K562 (cell line): ENCODE measurements at regions not wholly inside any gene's neighbourhood (a gene's known extent, or its start where the extent isn't known, plus 50 kb on each side); places are given as distances from the start of the nearest gene placed in this dataset.

Experiments used
- ATAC-seq: fragments of 200-7000 bp; cut with Tn5 transposase; 3 replicates; pipeline ENCODE4 v1.9.1; 2020; ENCODE audit warnings: moderate library complexity
- BruUV-seq: library from RNA; stranded (reverse); fragments of 400-500 nt; replicated peaks from 2 replicates; lab custom pipeline; 2021; lab: Mats Ljungman, UMichigan
- CTCF ChIA-PET: fragments of 300-600 bp; formaldehyde crosslinking; extraction: SDS; loops from one replicate; lab custom pipeline; 2021; ENCODE audit warnings: low intra/inter-chr PET ratio; lab: Yijun Ruan, JAX
- POLR2A ChIA-PET: fragments of 300-600, 350-650 bp; sonication (Branson Sonifier 250); formaldehyde crosslinking; extraction: SDS; loops from one replicate; lab custom pipeline; 2021; ENCODE audit warnings: antibody characterized with exemption, inconsistent platforms; lab: Yijun Ruan, JAX
- DNase-seq, 4 experiments: peaks; one replicate each; pipeline versions ENCODE4 v3.0.0 to v3.0.0-alpha.2; 2011 to 2018; ENCODE audit warnings: low spot score in 3 of 4, mixed read lengths in 3 of 4; ENCODE audit errors: extremely low read depth in 1 of 4
- FAIRE-seq: peaks from 2 replicates; lab custom pipeline; 2011; peaks lifted over from hg19 to GRCh38; lab: Jason Lieb, UNC
- H2AFZ ChIP-seq: 2 replicates; pipeline ENCODE4 v1.6.0; 2011; ENCODE audit warnings: low read depth, low read length, control low read depth, inconsistent platforms
- H3K27ac ChIP-seq: fragments of 200-600 bp; 3 replicates; pipeline ENCODE4 v1.8.0; 2011; ENCODE audit warnings: low read depth, mild to moderate bottlenecking, control low read depth, inconsistent platforms, low read length, moderate library complexity, mixed read lengths; ENCODE audit errors: extremely low read depth
- H3K27me3 ChIP-seq, 2 experiments: fragments of 300-600 bp in 1 of 2; 2 replicates in 1 of 2; 3 replicates in 1 of 2; pipeline versions ENCODE4 v1.6.0 to v1.8.0; 2011; ENCODE audit warnings: inconsistent platforms in 2 of 2, low read length in 2 of 2, mild to moderate bottlenecking in 1 of 2, mixed read lengths in 1 of 2, moderate library complexity in 1 of 2; ENCODE audit not compliant: control insufficient read depth in 2 of 2, insufficient read depth in 2 of 2
- H3K36me3 ChIP-seq: fragments of 300-600 bp; 3 replicates; pipeline ENCODE4 v1.8.0; 2011; ENCODE audit warnings: mild to moderate bottlenecking, low read length, inconsistent platforms; ENCODE audit not compliant: control insufficient read depth, insufficient read depth
- H3K4me1 ChIP-seq, 2 experiments: fragments of 200-600 bp in 1 of 2; replicated peaks in 1 of 2; 2 replicates in 1 of 2; 3 replicates in 1 of 2; pipeline versions ENCODE4 v1.5.1 to v1.8.0; 2011; ENCODE audit warnings: inconsistent platforms in 2 of 2, low read length in 2 of 2, mild to moderate bottlenecking in 1 of 2, mixed read lengths in 1 of 2, moderate library complexity in 1 of 2; ENCODE audit not compliant: control insufficient read depth in 2 of 2, insufficient read depth in 2 of 2
- H3K4me2 ChIP-seq: 2 replicates; pipeline ENCODE4 v1.6.1; 2011; ENCODE audit warnings: low read length, control low read depth, inconsistent platforms, mixed read lengths; ENCODE audit not compliant: insufficient read depth
- H3K4me3 ChIP-seq: fragments of 200-600 bp; sonication (generic), shearing (Covaris generic); 2 replicates; pipeline ENCODE4 v1.5.1; 2016; ENCODE audit warnings: control low read depth, inconsistent platforms
- H3K79me2 ChIP-seq: fragments of 200-600 bp; 3 replicates; pipeline ENCODE4 v1.8.0; 2011; ENCODE audit warnings: low read length, inconsistent platforms; ENCODE audit not compliant: control insufficient read depth, insufficient read depth
- H3K9ac ChIP-seq, 2 experiments: 2 replicates each; pipeline versions ENCODE4 v1.6.0 to v1.6.1; 2011; ENCODE audit warnings: low read depth in 2 of 2, low read length in 2 of 2, control low read depth in 1 of 2, inconsistent platforms in 1 of 2, mild to moderate bottlenecking in 1 of 2, mixed read lengths in 1 of 2; ENCODE audit not compliant: insufficient read depth in 1 of 2
- H3K9me1 ChIP-seq: one replicate; pipeline ENCODE4 v1.6.0; 2011; ENCODE audit warnings: inconsistent platforms, mild to moderate bottlenecking, low read length, moderate library complexity; ENCODE audit not compliant: control insufficient read depth, insufficient read depth
- H3K9me3 ChIP-seq: replicated peaks from 2 replicates; pipeline ENCODE4 v1.5.1; 2011; ENCODE audit warnings: low read depth, low read length, inconsistent platforms; ENCODE audit not compliant: control insufficient read depth, insufficient read depth
- H4K20me1 ChIP-seq: replicated peaks from 2 replicates; pipeline ENCODE4 v1.6.1; 2011; ENCODE audit warnings: low read length, inconsistent platforms, mixed read lengths; ENCODE audit not compliant: control insufficient read depth, insufficient read depth
- CBFB ChIP-seq: sonication (generic); formaldehyde crosslinking; IDR thresholded peaks from 2 replicates; pipeline ENCODE4 v1.4.0; 2020; ENCODE audit warnings: mild to moderate bottlenecking, missing genetic modification reagents
- CREB1 ChIP-seq, 2 experiments: sonication (generic) in 1 of 2; formaldehyde crosslinking in 1 of 2; IDR thresholded peaks; 2 replicates each; pipeline versions ENCODE4 v1.6.1 to v1.8.0; 2012 to 2022; ENCODE audit warnings: inconsistent platforms in 1 of 2, mild to moderate bottlenecking in 1 of 2, missing genetic modification reagents in 1 of 2, moderate library complexity in 1 of 2
- FOXA3 ChIP-seq, 2 experiments: fragments of 450-650 bp in 1 of 2; sonication (generic) in 1 of 2; formaldehyde crosslinking; IDR thresholded peaks in 1 of 2; conservative IDR thresholded peaks in 1 of 2; 2 replicates each; pipeline versions ENCODE4 v1.4.0 to v1.8.0; 2020 to 2022; ENCODE audit warnings: mild to moderate bottlenecking in 2 of 2, missing genetic modification reagents in 1 of 2
- NUFIP1 ChIP-seq: fragments of 450-650 bp; IDR thresholded peaks from 2 replicates; pipeline ENCODE4 v1.6.1; 2018; ENCODE audit not compliant: partially characterized antibody
- PATZ1 ChIP-seq: fragments of 250-450 bp; sonication (Bioruptor Pico); IDR thresholded peaks from 2 replicates; pipeline ENCODE4 v1.5.0; 2020; ENCODE audit warnings: mild to moderate bottlenecking, borderline replicate concordance
- RBM15 ChIP-seq: fragments of 200-400 bp; formaldehyde crosslinking; IDR thresholded peaks from 2 replicates; pipeline ENCODE4 v1.6.1; 2018; ENCODE audit warnings: mild to moderate bottlenecking, low read length, moderate library complexity; ENCODE audit not compliant: insufficient read depth
- RNF219 ChIP-seq: fragments of 250-450 bp; sonication (Bioruptor Pico); IDR thresholded peaks from 2 replicates; pipeline ENCODE4 v1.5.0; 2022; ENCODE audit warnings: mild to moderate bottlenecking
- ZNF3 ChIP-seq: fragments of 250-450 bp; sonication (Bioruptor Pico); IDR thresholded peaks from 2 replicates; pipeline ENCODE4 v1.5.0; 2021; ENCODE audit warnings: mild to moderate bottlenecking, moderate library complexity
- ZNF324 ChIP-seq: fragments of 250-450 bp; sonication (Bioruptor Pico); IDR thresholded peaks from 2 replicates; pipeline ENCODE4 v1.4.0; 2020; ENCODE audit warnings: mild to moderate bottlenecking
- in situ Hi-C: fragments of 300-500 bp; cut with MboI; formaldehyde crosslinking; loops from 4 replicates; pipeline ENCODE4 v1.15.0; 2018; ENCODE audit warnings: inconsistent platforms, mixed read lengths
- intact Hi-C: fragments of 100-400 bp; cut with micrococcal nuclease; formaldehyde crosslinking; loops from 2 replicates; pipeline ENCODE4 v1.14.2; 2022
- TF ChIP-seq, protein P1 (sequence below): fragments of 250-450 bp; sonication (Bioruptor Pico); IDR thresholded peaks from 2 replicates; pipeline ENCODE4 v1.5.0; 2020; ENCODE audit warnings: mild to moderate bottlenecking

- Histone ChIP-seq H3K4me3 (no peak overlapping the region), H3K4me2 (no peak overlapping the region), H4K20me1 (no peaks in the 10 kb centered on the region), H3K9me1 (no peaks in the 10 kb centered on the region), H3K27ac (no peak overlapping the region), H3K27me3 (no peaks in the 10 kb centered on the region), H3K79me2 (no peaks in the 10 kb centered on the region), H3K9me3 (no peaks in the 10 kb centered on the region), H2AFZ (no peak overlapping the region), H3K36me3 (no peaks in the 10 kb centered on the region), H3K4me1 (no peaks in the 10 kb centered on the region), H3K9ac (no peak overlapping the region)
- CTCF ChIA-PET, result no interaction called here
- DNase-seq (no peak), ATAC-seq (no peak), FAIRE-seq (no peak)
- intact Hi-C loops, result no loop called here
- no TSS peak for BruUV-seq
- in situ Hi-C loops, result no loop called here
- no peak for TF ChIP-seq CBFB (CRISPR knock-in tag)
- no peak for TF ChIP-seq ZNF3 (CRISPR knock-in tag)
- TF ChIP-seq FOXA3 (CRISPR knock-in tag; conservative IDR thresholded peaks at IDR 0.05 in 1 of 2, IDR thresholded peaks at IDR 0.05 in 1 of 2), result no peak
- no peak for TF ChIP-seq PATZ1 (CRISPR knock-in tag)
- TF ChIP-seq, protein P1, sequence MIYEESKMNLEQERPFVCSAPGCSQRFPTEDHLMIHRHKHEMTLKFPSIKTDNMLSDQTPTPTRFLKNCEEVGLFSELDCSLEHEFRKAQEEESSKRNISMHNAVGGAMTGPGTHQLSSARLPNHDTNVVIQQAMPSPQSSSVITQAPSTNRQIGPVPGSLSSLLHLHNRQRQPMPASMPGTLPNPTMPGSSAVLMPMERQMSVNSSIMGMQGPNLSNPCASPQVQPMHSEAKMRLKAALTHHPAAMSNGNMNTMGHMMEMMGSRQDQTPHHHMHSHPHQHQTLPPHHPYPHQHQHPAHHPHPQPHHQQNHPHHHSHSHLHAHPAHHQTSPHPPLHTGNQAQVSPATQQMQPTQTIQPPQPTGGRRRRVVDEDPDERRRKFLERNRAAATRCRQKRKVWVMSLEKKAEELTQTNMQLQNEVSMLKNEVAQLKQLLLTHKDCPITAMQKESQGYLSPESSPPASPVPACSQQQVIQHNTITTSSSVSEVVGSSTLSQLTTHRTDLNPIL, result no peak
- no peak for TF ChIP-seq ZNF324 (CRISPR knock-in tag)
- TF ChIP-seq CREB1 (IDR thresholded peaks at IDR 0.05), result no peak
- no peak for TF ChIP-seq CREB1 (CRISPR knock-in tag; IDR thresholded peaks at IDR 0.05)
- TF ChIP-seq NUFIP1, result no peak
- TF ChIP-seq RBM15, result no peak
- TF ChIP-seq RNF219 (CRISPR knock-in tag), result no peak
- POLR2A ChIA-PET, result interaction anchor here (0.7 kb wide), 1 partner anchor 49 kb away, joined by 3 read pairs; no protein-coding TSS in a partner anchor
Measured at GRCh38 chr4:20195071-20195885, 56.4 kb upstream of the SLIT2 start.
